D341Med (cell line): ENCODE measurements at regions not wholly inside any gene's neighbourhood (a gene's known extent, or its start where the extent isn't known, plus 50 kb on each side); places are given as distances from the start of the nearest gene placed in this dataset.
A peak's percentile ranks its signal among the peaks of the same experiment; 100 is the strongest.

Experiments used
- DNase-seq: peaks from one replicate; pipeline ENCODE4 v3.0.0; 2012; ENCODE audit warnings: low spot score

DNA sequence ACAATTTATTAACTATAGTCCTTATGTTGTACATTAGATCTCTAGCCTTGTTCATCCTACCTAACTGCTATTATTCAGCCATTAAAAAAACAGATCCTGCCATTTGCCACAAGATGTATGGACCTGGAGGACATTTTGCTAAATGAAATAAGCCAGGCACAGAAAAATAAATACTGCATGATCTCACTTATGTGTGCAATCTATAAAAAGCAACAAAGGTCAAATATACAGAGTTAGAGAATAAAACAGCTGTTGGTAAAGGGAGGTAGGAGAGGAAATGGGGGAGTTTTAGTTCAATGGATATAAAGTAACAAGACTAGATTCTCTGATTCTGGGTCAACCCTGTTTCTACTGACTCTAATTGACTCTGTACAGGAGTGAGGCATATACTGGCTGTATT, 103.3 kb upstream of the FAM9C start:
- no peak for DNase-seq

DNA sequence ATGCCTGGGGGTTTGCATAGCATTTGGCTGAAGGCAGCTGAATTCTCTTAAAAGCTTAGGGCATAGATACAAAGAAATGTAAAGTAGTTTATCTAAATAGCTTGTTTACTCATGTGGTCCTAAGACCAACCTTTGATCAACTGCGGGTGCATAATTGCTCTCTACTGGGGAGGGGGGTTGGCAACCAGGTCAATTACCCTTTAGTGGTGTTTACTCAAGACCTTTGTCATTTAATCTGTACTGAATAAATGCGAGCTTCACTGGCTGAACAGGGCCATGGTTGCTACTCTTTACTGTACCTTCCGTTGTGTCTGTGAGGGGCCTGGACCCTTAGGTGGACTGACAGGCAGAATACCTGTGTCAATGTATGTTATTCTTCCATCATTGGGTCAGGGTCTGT, 102.7 kb upstream of the FAM9C start:
- no peak for DNase-seq

DNA sequence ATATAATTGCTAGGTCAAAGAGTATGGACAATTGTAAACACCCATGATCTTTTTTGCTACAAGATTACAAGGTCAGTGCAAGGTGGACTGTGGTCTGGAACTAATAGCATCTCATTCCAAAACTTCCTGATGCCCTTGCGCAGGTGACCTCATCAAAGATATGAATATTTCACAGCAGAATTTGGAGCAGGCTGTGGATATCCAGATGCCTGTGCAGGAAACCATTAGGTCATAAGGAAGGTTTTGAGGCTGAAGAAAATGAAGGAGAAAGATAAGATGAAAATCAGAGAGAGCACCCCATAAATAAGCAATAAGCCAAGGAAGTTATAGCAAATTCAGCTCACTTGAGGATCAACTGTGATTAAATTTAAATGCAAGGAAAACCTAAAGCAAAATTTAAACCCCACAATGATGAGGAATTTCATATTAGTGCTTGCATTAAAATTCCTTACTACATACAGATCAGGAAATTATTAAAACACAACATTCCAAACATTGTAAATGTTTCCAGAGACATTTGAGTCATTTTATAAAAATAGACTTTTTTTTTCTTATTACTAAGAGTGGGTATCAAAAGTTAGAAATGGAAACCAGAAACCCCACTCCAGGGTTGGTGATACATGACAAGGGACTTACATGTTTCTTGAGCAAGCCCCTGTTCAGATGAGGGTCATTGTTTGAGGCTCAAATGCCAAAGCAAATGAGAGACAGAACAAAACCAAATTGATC, 100.7 kb upstream of the FAM9C start:
- DNase-seq: no peak

- no peak for DNase-seq
These were observed 98.5 kb upstream of the FAM9C start for GRCh38 chrX:13142891-13143290.

DNA sequence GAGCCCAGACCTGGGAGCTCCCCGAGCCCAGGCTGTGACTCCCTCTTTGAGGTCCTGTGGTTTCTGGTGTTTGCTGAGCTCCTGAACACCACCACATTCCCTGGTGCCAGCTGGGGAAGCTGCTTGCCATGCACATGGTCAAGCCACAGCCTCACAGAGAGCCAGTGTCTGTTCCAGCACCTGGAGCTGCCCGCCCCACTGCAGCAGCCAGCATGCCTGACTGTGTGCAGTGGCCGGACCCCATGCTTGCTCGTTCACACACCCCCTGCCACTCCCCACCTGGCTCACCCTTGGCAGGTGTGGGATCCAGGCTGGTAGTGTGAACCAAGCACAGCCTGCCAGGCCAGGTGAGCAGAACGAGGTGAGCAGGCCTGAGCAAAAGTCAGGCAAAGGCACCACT, 95.6 kb upstream of the FAM9C start:
- DNase-seq: no peak

- DNase-seq: no peak
These were observed 87.1 kb upstream of the FAM9C start for GRCh38 chrX:13131396-13132137.

DNA sequence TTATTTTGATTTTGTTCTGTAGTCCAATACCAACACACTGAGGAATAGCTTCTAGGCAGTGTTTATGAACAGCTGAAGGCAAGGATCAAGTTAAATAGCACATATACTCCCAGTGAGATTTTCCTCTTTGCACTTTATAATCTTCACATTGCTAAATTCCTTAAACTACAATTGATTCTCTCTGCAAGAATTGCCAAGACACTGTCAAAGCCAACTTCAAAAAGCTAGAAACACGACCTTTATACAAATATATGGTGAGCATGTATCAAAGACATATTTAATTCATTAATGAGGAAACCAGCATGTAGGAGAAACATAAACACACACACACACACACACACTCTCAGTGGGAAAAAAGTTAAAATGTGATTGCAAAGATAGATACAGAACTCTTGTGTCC, 86.4 kb upstream of the FAM9C start:
- no peak for DNase-seq

DNA sequence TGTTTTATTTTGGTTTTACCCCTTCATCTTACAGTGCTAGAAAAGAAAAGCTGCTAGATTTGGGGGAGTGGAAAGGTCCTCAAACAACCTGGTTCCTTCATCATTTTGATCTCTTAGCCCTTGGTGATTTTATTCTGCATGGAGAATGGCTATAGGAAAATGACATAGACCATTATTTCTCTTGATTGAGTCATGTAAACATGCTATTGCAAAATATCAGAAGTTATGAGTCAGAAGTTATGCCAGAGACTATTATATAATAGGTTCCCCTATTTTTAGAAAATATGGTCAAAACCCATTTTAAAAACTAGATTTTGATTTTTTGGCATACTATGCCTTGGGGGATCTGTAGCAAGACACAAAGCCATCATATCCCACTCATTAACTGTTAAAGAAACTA, 83.7 kb upstream of the FAM9C start:
- DNase-seq: no peak

DNA sequence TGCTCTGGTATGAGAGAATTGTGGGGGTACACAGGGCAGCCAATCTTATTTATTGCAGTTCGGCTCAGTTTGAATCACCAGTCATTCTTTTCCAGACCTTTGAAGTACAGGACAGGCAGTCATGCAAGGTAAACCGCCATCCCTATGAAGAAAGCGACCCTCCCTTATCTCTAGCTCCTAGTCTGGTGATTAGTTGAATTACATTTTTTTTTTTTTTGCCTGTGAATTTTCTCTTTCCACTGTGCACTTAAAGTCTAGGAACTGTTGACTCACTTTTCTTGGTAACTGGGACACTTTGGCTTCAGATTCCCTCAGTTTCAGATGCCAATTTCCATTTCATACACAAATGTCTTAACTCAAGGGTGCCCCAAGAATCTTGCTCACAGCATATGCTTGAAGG, 82.4 kb upstream of the FAM9C start:
- DNase-seq: no peak

DNA sequence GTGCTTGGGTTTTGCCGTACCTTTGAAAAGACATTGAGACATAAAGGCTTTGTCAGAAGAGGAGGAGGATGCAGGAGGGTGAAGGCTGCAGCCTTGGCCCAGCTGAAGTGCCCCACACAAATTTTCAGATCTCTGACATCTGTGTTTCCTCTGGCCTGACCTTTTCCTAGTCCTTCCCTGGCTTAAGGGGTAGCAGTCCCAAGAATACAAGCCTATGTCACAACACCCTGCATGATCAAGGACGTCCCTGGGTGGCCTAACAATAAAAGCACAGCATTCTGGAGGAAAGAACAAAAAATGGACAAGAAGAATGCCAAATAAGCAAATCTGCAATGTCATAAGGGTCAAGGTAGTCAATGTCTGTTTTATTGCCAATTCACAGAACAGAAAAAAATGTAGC, 80.8 kb upstream of the FAM9C start:
- DNase-seq: no peak

DNA sequence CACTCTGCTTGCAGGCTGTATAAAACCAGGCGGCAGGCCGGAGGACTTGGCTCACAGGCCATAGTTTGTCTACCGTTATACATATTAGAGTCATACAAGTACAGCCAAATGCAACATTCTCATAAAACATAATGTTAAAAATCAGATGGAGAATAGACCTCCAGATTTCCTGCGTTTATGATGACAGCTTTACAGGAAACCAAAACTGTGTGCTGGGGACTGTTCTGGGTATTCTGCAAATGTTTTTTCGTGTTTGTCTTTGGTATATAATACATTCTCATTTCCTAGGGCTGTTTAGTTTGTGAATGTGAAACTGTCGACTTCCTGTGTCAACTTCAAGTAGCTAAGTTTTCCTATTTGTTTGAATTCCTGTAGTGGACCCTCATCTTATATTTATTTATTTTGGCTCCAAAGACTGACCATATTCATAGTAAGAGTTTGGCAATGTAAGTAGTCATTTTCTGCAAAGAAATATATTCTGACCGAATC, 79.5 kb upstream of the FAM9C start:
- no peak for DNase-seq

- DNase-seq: no peak
These were observed 78.9 kb upstream of the FAM9C start for GRCh38 chrX:13123247-13123856.

DNA sequence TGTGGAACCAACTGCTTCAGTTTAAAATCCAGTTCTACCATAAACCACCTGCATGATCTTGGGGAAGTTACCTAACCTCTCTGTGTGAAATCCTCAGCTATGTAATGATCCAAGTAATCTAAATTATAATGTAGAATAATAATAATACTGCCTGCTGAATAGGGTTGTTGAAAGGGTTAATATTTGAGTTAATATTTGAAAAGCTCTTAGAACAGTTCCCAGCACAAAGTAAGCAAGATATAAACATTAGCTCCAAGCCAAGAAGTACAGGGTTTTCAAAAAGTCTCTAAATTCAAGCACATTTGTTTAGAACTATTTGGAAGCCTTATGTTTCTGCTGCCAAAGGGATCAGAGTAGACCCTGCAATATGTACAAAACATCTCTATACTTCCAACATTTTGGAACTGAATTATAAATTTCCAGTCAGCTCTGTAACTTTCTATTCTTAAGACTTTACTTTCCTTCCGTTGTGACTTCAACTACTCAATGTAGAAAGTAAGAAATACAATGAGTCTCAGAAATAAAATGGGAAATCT, 76.7 kb upstream of the FAM9C start:
- DNase-seq: no peak

DNA sequence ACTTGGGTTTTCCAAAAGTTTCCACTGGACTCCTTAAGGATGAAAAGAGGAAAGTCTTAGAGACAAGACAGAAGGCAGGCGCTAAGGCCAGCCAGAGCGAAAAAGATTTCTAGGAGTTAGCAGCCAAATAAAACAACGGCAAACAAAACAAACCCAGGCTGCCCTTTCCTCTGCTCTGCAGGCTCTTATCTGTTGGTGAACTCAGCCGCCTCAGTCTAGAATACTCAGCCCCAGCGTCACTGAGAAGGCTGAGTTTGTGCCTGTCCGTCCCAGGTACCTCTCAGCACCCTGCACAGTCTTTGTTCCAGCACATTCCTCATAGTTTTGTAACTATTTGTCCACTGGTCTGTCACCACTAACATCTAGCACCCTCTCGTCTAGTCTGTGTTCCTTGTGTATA, 75.6 kb upstream of the FAM9C start:
- no peak for DNase-seq

- no peak for DNase-seq
These were observed 75.0 kb upstream of the FAM9C start for GRCh38 chrX:13119386-13119785.

DNA sequence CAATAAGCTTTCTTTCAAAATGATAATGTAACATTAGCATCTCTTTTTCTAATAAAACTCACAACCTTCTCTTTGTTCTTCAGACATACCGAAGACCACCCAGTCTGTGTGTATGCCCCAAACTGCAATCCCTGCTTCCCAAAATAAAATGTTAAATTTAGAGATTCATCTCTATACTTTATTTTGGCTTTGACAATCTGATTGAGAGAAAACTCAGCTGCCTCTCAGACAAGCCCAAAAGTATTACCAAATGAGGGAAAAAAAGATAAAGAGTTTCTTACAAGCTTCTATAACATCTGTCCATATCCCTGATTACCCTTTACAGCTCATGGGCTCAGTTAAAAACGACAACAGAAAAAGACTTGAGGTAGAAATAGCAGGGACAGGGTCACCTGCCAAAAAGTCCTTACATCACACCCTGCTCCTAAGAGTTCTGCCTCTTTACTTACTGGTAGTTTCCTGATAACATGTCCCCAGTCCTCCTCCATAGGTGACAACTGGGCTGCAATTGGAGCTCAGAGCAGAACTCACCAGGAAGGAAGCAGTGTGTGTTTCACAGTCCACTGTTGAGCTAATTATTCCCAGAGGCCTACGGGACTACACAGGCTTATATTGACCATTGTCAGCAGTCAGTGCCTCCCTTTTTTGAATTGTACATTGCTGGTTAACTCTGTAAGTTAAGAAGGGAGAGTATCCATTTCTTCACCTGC, 70.9 kb upstream of the FAM9C start:
- DNase-seq: no peak

DNA sequence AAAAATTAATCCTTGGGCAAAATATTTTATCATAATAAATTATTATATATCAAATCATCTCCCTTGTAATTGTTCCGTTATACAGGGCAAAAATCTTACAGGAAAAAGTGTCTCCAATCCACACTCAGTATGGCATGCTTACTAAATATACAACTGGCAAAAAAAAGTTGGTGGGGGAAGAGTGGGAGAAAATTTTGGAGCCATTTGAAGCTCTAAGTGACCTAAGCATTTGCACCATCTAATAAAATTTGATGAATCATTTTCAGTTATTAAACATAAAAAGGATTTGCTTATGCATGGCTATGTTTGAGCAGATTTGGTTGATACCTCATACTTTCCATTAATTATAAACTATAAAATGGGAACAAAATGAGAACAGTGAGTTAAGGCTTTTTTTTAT, 68.1 kb upstream of the FAM9C start:
- DNase-seq: no peak

GRCh38 chrX:13110433-13111324, 66.3 kb upstream of the FAM9C start:
- DNase-seq: peak; percentile 30

- no peak for DNase-seq
These were observed 65.4 kb upstream of the FAM9C start for GRCh38 chrX:13109817-13110216.

DNA sequence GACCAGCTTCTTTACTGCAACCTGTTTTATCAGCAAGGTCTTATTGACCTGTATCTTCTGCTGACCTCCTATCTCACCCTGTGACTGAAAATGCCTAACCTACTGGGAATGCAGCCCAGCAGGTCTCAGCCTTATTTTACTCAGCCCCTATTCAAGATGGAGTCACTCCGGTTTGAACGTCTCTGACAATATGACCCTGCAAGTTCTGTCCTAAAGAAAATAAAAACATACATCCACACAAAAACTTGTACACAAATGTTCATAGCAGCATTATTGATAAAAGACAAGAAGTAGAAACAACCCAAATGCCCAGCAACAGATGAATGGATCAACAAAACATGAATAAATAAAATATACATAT, 59.5 kb upstream of the FAM9C start:
- DNase-seq: no peak

GRCh38 chrX:13103188-13103913, 58.9 kb upstream of the FAM9C start:
- no peak for DNase-seq
